ENCODE measurements at regions not wholly inside any gene's neighbourhood (a gene's known extent, or its start where the extent isn't known, plus 50 kb on each side); places are given as distances from the start of the nearest gene placed in this dataset.

DNA sequence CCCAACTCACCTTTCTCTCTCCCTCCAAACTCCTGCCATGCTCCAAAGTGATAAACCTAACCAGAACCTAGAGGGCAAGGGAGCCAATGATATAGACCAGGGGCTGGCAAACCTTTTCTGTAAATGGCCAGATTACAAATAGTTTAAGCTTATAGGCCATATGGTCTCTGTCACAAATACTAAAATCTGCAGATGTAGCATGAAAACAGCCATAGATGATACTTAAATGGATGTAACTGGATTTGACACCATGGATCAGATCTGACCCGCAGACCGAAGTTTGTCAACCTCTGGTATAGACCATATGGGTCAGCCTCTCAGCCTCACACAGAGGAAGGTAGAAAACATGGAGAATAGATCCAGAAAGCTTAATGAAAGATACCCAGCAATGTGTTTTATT lies 165.2 kb upstream of the STT3B start:
- Histone ChIP-seq H2AFZ (no peak overlapping the region), H3K9me3 (ENCODE audit: low read depth) (no peaks in the 10 kb centered on the region), H3K27ac (no peak overlapping the region), H3K27me3 (no peaks in the 10 kb centered on the region), H3K36me3 (replicated peaks; ENCODE audit: insufficient read depth, low read depth) (no peaks in the 10 kb centered on the region), H3K79me2 (no peaks in the 10 kb centered on the region), H3K4me1 (ENCODE audit: insufficient read depth) (peaks cover 20% of the 10 kb centered on the region), H3K9me2 (replicated peaks; ENCODE audit: insufficient read depth) (no peaks in the 10 kb centered on the region), H4K20me1 (ENCODE audit: insufficient read depth, poor library complexity, severe bottlenecking) (no peaks in the 10 kb centered on the region), H3K4me2 (no peak overlapping the region), H3K4me3 (no peak overlapping the region)
- DNase-seq (ENCODE audit: low spot score), result no peak
- TF ChIP-seq EZH2 (IDR thresholded peaks at IDR 0.05; ENCODE audit: borderline replicate concordance), result no peak
- 77% methylated on average over 2 of the region's 2 CpGs for WGBS (ENCODE audit: low lambda C conversion rate, missing lambda C conversion rate)

DNA sequence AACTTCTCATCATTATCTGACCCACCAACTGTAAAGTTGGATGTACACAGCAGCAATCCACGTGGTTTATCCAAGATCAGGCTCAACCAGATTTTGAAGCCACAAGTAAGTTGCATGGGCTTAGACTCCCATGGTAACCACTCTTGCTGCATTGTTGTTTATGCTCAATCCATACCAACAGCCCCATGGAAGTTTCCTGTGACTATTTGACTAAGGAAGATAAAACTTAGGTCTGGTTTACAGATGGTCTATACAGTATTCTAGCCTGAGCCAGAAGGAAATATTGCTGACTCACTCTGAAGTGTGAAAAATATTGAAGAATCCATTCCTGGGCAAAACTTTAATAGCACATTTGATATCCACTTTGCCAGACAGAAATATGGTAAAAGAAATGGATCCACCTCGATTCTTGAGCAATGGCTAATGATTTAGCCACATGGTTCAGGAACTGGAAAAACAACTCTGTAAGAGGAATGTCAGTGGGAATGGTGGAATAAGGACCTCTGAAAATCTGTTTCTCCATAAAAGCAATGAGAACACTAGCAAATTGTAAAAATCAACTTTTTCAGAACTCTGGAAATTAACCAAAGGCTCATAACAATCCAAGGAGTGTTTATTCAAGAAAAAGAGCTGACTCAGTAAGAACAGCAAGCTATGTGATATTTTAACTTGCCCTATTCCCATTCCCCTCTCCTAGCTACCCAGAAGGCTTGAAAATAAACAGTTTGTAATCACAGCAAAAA lies 162.9 kb upstream of the STT3B start:
- TF ChIP-seq, protein P1, sequence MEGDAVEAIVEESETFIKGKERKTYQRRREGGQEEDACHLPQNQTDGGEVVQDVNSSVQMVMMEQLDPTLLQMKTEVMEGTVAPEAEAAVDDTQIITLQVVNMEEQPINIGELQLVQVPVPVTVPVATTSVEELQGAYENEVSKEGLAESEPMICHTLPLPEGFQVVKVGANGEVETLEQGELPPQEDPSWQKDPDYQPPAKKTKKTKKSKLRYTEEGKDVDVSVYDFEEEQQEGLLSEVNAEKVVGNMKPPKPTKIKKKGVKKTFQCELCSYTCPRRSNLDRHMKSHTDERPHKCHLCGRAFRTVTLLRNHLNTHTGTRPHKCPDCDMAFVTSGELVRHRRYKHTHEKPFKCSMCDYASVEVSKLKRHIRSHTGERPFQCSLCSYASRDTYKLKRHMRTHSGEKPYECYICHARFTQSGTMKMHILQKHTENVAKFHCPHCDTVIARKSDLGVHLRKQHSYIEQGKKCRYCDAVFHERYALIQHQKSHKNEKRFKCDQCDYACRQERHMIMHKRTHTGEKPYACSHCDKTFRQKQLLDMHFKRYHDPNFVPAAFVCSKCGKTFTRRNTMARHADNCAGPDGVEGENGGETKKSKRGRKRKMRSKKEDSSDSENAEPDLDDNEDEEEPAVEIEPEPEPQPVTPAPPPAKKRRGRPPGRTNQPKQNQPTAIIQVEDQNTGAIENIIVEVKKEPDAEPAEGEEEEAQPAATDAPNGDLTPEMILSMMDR (IDR thresholded peaks at IDR 0.05; ENCODE audit: poor library complexity), result no peak
- no peak for TF ChIP-seq EZH2phosphoT487 (IDR thresholded peaks at IDR 0.05; ENCODE audit: low read depth, severe bottlenecking, unreplicated experiment)
- TF ChIP-seq EZH2 (IDR thresholded peaks at IDR 0.05; ENCODE audit: borderline replicate concordance), result no peak
- no peak overlapping the region for H3K4me3 ChIP-seq
- H3K4me2 ChIP-seq, result peak overlapping the region; percentile 49
- no peaks in the 10 kb centered on the region for H4K20me1 ChIP-seq (ENCODE audit: insufficient read depth, poor library complexity, severe bottlenecking)
- 79% methylated on average over 2 of the region's 2 CpGs for WGBS (ENCODE audit: low lambda C conversion rate, missing lambda C conversion rate)
- H3K27me3 ChIP-seq, result no peaks in the 10 kb centered on the region
- peak overlapping the region; percentile 77 for H3K27ac ChIP-seq
- no peaks in the 10 kb centered on the region for H3K36me3 ChIP-seq (replicated peaks; ENCODE audit: insufficient read depth, low read depth)
- peaks cover 20% of the 10 kb centered on the region for H3K4me1 ChIP-seq (ENCODE audit: insufficient read depth)
- no peaks in the 10 kb centered on the region for H3K9me2 ChIP-seq (replicated peaks; ENCODE audit: insufficient read depth)
- no peak for DNase-seq (ENCODE audit: low spot score)
- no peaks in the 10 kb centered on the region for H3K9me3 ChIP-seq (ENCODE audit: low read depth)
- H2AFZ ChIP-seq, result peak overlapping the region; percentile 19
- no peaks in the 10 kb centered on the region for H3K79me2 ChIP-seq

DNA sequence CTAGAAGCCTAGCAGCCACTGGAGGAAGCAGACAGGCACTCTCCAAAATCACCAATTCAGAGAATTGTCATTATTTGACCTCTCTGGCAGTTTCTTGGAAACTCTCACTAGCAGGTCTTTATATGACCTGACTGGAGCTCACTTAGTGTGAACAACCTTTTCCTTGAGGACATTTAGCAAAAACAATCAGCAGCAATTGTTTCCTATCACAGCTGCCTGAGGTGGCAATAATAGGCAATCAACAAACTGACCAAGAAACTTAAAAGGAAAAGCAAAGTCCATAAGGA lies 162.4 kb upstream of the STT3B start:
- peak overlapping the region; percentile 77 for H3K27ac ChIP-seq
- no peaks in the 10 kb centered on the region for H3K27me3 ChIP-seq
- no peak overlapping the region for H3K4me3 ChIP-seq
- DNase-seq (ENCODE audit: low spot score), result no peak
- H2AFZ ChIP-seq, result no peak overlapping the region
- peaks cover 20% of the 10 kb centered on the region for H3K4me1 ChIP-seq (ENCODE audit: insufficient read depth)
- H4K20me1 ChIP-seq (ENCODE audit: insufficient read depth, poor library complexity, severe bottlenecking), result no peaks in the 10 kb centered on the region
- TF ChIP-seq, protein P1 (IDR thresholded peaks at IDR 0.05; ENCODE audit: poor library complexity), result no peak
- no peak for TF ChIP-seq EZH2phosphoT487 (IDR thresholded peaks at IDR 0.05; ENCODE audit: low read depth, severe bottlenecking, unreplicated experiment)
- no peak for TF ChIP-seq EZH2 (IDR thresholded peaks at IDR 0.05; ENCODE audit: borderline replicate concordance)
- no peaks in the 10 kb centered on the region for H3K79me2 ChIP-seq
- H3K4me2 ChIP-seq, result peak overlapping the region; percentile 49
- H3K36me3 ChIP-seq (replicated peaks; ENCODE audit: insufficient read depth, low read depth), result no peaks in the 10 kb centered on the region
- no peaks in the 10 kb centered on the region for H3K9me2 ChIP-seq (replicated peaks; ENCODE audit: insufficient read depth)
- H3K9me3 ChIP-seq (ENCODE audit: low read depth), result no peaks in the 10 kb centered on the region

DNA sequence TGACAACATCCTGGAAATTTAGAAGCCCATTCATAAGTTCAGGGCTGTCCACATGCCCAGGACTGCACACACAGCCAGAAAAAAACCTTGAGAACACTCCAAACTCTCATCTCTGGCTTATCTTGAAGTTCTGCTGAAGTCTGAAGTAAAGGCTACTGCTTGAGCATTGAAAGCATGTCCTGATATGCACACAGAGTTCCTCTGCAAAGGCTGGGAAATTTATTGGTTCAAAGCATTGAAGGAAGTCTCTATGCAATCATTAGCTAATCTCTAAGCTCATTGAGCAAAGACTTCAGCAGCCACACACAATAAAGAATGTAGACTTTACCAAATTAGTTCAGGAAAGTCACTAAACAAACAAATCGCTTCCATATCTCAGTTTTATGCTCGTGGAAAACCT lies 162.0 kb upstream of the STT3B start:
- Histone ChIP-seq H3K27me3 (no peaks in the 10 kb centered on the region), H4K20me1 (ENCODE audit: insufficient read depth, poor library complexity, severe bottlenecking) (no peaks in the 10 kb centered on the region), H2AFZ (no peak overlapping the region), H3K9me3 (ENCODE audit: low read depth) (no peaks in the 10 kb centered on the region), H3K27ac (peak overlapping the region; percentile 77), H3K79me2 (no peaks in the 10 kb centered on the region), H3K4me1 (ENCODE audit: insufficient read depth) (peaks cover 20% of the 10 kb centered on the region), H3K4me3 (no peak overlapping the region), H3K36me3 (replicated peaks; ENCODE audit: insufficient read depth, low read depth) (no peaks in the 10 kb centered on the region), H3K4me2 (peak overlapping the region; percentile 49), H3K9me2 (replicated peaks; ENCODE audit: insufficient read depth) (no peaks in the 10 kb centered on the region)
- WGBS (ENCODE audit: low lambda C conversion rate, missing lambda C conversion rate), result 19% methylated on average over 2 of the region's 2 CpGs
- TF ChIP-seq EZH2phosphoT487 (IDR thresholded peaks at IDR 0.05; ENCODE audit: low read depth, severe bottlenecking, unreplicated experiment) (no peak), EZH2 (IDR thresholded peaks at IDR 0.05; ENCODE audit: borderline replicate concordance) (no peak)
- TF ChIP-seq, protein P1 (IDR thresholded peaks at IDR 0.05; ENCODE audit: poor library complexity), result no peak
- peak; percentile 59 for DNase-seq (ENCODE audit: low spot score)
